GM12878 (cell line): ENCODE measurements at regions not wholly inside any gene's neighbourhood (a gene's known extent, or its start where the extent isn't known, plus 50 kb on each side); places are given as distances from the start of the nearest gene placed in this dataset.

Experiments used
- ATAC-seq: fragments of 200-7000 bp; cut with Tn5 transposase; 3 replicates; pipeline ENCODE4 v1.9.1; 2020; ENCODE audit warnings: mild to moderate bottlenecking, moderate library complexity
- BruUV-seq: library from RNA; stranded (reverse); fragments of 400-500 nt; replicated peaks from 2 replicates; lab custom pipeline; 2021; lab: Mats Ljungman, UMichigan
- CTCF ChIA-PET: fragments of 300-600 bp; sonication (Branson Sonifier 250); formaldehyde crosslinking; extraction: SDS; loops from one replicate; lab custom pipeline; 2021; ENCODE audit warnings: inconsistent platforms; lab: Yijun Ruan, JAX
- POLR2A ChIA-PET: fragments of 350-600 bp; formaldehyde crosslinking; extraction: SDS; loops from one replicate; lab custom pipeline; 2021; ENCODE audit warnings: inconsistent platforms; lab: Charles Lee
- RAD21 ChIA-PET: fragments of 300-600 bp; sonication (Branson Sonifier 250); formaldehyde crosslinking; loops from one replicate; lab custom pipeline; 2023; ENCODE audit warnings: antibody characterized with exemption; ENCODE audit not compliant: unreplicated experiment; lab: Charles Lee
- SMC1A ChIA-PET: fragments of 300-600 bp; sonication (Branson Sonifier 250); formaldehyde crosslinking; loops from one replicate; lab custom pipeline; 2023; ENCODE audit not compliant: unreplicated experiment, uncharacterized antibody; lab: Charles Lee
- DNase-seq: peaks from one replicate; pipeline ENCODE4 v3.0.0-alpha.2; 2011; ENCODE audit warnings: low read depth, low spot score
- FAIRE-seq: peaks from 3 replicates; lab custom pipeline; 2011; peaks lifted over from hg19 to GRCh38; lab: Jason Lieb, UNC
- H2AFZ ChIP-seq: 2 replicates; pipeline ENCODE4 v1.6.0; 2011; ENCODE audit warnings: low read depth, low read length, control low read depth; ENCODE audit not compliant: control insufficient read depth
- H3K27ac ChIP-seq: 2 replicates; pipeline ENCODE4 v1.5.1; 2011; ENCODE audit warnings: control low read depth; ENCODE audit not compliant: control insufficient read depth, insufficient read depth
- H3K27me3 ChIP-seq, 2 experiments: replicated peaks in 1 of 2; 2 replicates each; pipeline versions ENCODE4 v1.6.0 to v1.6.1; 2011; ENCODE audit warnings: low read length in 1 of 2; ENCODE audit not compliant: control insufficient read depth in 2 of 2, insufficient read depth in 2 of 2
- H3K36me3 ChIP-seq, 2 experiments: 2 replicates each; pipeline ENCODE4 v1.5.1; 2011; ENCODE audit warnings: low read length in 1 of 2; ENCODE audit not compliant: control insufficient read depth in 2 of 2, insufficient read depth in 2 of 2
- H3K4me1 ChIP-seq: 2 replicates; pipeline ENCODE4 v1.6.1; 2011; ENCODE audit warnings: mild to moderate bottlenecking, low read length, moderate library complexity, mixed read lengths; ENCODE audit not compliant: control insufficient read depth, insufficient read depth
- H3K4me2 ChIP-seq: 2 replicates; pipeline ENCODE4 v1.6.0; 2011; ENCODE audit warnings: control low read depth; ENCODE audit not compliant: control insufficient read depth, insufficient read depth
- H3K4me3 ChIP-seq: fragments of 200-600 bp; sonication (generic); 2 replicates; pipeline ENCODE4 v1.5.1; 2016
- H3K79me2 ChIP-seq: 2 replicates; pipeline ENCODE4 v1.6.0; 2011; ENCODE audit warnings: low read length; ENCODE audit not compliant: control insufficient read depth, insufficient read depth
- H3K9ac ChIP-seq: 2 replicates; pipeline ENCODE4 v1.8.0; 2011; ENCODE audit warnings: low read length, control low read depth, mixed read lengths; ENCODE audit not compliant: control insufficient read depth, insufficient read depth
- H3K9me3 ChIP-seq: replicated peaks from 3 replicates; pipeline ENCODE4 v1.5.1; 2011; ENCODE audit warnings: mild to moderate bottlenecking, low read length; ENCODE audit not compliant: control insufficient read depth, insufficient read depth
- H4K20me1 ChIP-seq: 2 replicates; pipeline ENCODE4 v1.6.0; 2011; ENCODE audit not compliant: control insufficient read depth, insufficient read depth
- EED ChIP-seq: sonication (generic); IDR thresholded peaks from 2 replicates; pipeline ENCODE4 v1.6.1; 2016; ENCODE audit warnings: antibody characterized with exemption, low read depth
- HDAC2 ChIP-seq: fragments of 200-600 bp; sonication (generic); IDR thresholded peaks from 2 replicates; pipeline ENCODE4 v1.6.1; 2017
- IRF4 ChIP-seq: IDR thresholded peaks from 2 replicates; pipeline ENCODE4 v1.6.1; 2011; ENCODE audit warnings: low read depth, low read length
- JUND ChIP-seq: IDR thresholded peaks from 2 replicates; pipeline ENCODE4 v1.6.1; 2012; ENCODE audit warnings: low read depth, mild to moderate bottlenecking, low read length, improper control_type of control experiment, moderate library complexity
- KDM1A ChIP-seq: fragments of 200-600 bp; sonication (generic); IDR thresholded peaks from 2 replicates; pipeline ENCODE4 v1.6.1; 2016; ENCODE audit warnings: borderline replicate concordance
- NR2C1 ChIP-seq: fragments of 450-650 bp; IDR thresholded peaks from 2 replicates; pipeline ENCODE4 v1.6.1; 2017; ENCODE audit warnings: antibody characterized with exemption, mild to moderate bottlenecking, moderate library complexity
- RFX5 ChIP-seq: IDR thresholded peaks from 2 replicates; pipeline ENCODE4 v1.6.1; 2011; ENCODE audit warnings: low read depth, low read length, improper control_type of control experiment
- SP1 ChIP-seq: IDR thresholded peaks from one replicate; pipeline ENCODE4 v1.6.1; 2011; ENCODE audit warnings: low read depth, low read length
- SREBF1 ChIP-seq: IDR thresholded peaks from 2 replicates; pipeline ENCODE4 v1.6.1; 2012; ENCODE audit warnings: mild to moderate bottlenecking, low read length
- SUZ12 ChIP-seq: fragments of 200-600 bp; sonication (generic); IDR thresholded peaks from one replicate; pipeline ENCODE4 v1.6.1; 2018; ENCODE audit warnings: antibody characterized with exemption, mild to moderate bottlenecking; ENCODE audit not compliant: unreplicated experiment
- WGBS: methylation state at CpG from one replicate; pipeline ENCODE4 v1.1.6; 2016; ENCODE audit warnings: low lambda C conversion rate; ENCODE audit not compliant: insufficient replicate concordance, insufficient coverage; ENCODE audit errors: missing lambda C conversion rate; 5-methylcytosine and 5-hydroxymethylcytosine counted together
- in situ Hi-C: fragments of 300-500 bp; cut with MboI; formaldehyde crosslinking; loops from 9 replicates; pipeline ENCODE4 v1.14.3; 2018; ENCODE audit warnings: mixed read lengths
- intact Hi-C: fragments of 100-400 bp; cut with micrococcal nuclease; formaldehyde crosslinking; loops from one replicate; pipeline ENCODE4 v1.14.2; 2022; ENCODE audit not compliant: unreplicated experiment
- TF ChIP-seq, protein P1 (sequence below): fragments of 450-650 bp; conservative IDR thresholded peaks from 2 replicates; pipeline ENCODE4 v1.6.1; 2017; ENCODE audit warnings: mild to moderate bottlenecking, moderate library complexity
- TF ChIP-seq, protein P2 (sequence below): fragments of 450-650 bp; formaldehyde crosslinking; IDR thresholded peaks from 2 replicates; pipeline ENCODE4 v1.4.0; 2020; ENCODE audit warnings: mild to moderate bottlenecking, moderate library complexity
- TF ChIP-seq, protein P3 (sequence below): IDR thresholded peaks from 2 replicates; pipeline ENCODE4 v1.6.1; 2012; ENCODE audit warnings: improper control_type of control experiment, low read depth, low read length; ENCODE audit not compliant: insufficient replicate concordance
- TF ChIP-seq, protein P4 (sequence below): IDR thresholded peaks from 2 replicates; pipeline ENCODE4 v1.6.1; 2011; ENCODE audit warnings: low read depth, mild to moderate bottlenecking, low read length, moderate library complexity, borderline replicate concordance; ENCODE audit errors: extremely low read depth

DNA sequence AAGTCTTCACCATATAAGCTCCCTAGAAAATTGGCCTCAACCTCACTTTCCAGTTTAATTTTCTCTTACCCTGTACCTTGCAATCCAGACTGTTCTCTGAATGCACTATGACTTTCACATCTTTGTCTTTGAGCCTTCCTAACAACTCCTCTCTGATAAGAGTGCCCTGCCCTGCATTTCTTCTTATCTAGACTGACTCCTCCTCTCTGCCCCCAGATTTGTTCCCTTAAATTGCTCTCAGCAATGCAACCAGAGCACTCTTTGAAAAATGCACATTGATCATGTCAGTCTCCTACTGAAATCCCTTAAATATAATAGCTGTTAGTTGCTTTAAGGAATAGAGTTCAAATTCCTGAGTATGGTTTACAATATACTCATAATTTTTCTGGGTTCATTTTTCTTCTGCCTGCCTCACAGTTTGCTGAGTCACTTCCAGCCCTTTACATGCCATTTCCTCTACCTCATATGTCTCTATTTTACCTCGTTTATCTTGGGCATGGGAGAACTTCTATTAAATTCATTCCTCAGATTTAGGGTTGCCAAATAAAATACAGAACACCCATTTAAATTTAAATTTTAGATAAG is 582.7 kb upstream of the AADAT start:
- Histone ChIP-seq H3K27ac (no peak overlapping the region), H3K36me3 (no peaks in the 10 kb centered on the region), H3K4me1 (no peaks in the 10 kb centered on the region), H3K79me2 (no peaks in the 10 kb centered on the region), H3K4me3 (no peak overlapping the region), H3K9ac (no peak overlapping the region), H3K9me3 (no peaks in the 10 kb centered on the region; the same call in 2 of the 3 replicates), H3K4me2 (no peak overlapping the region), H3K27me3 (no peaks in the 10 kb centered on the region), H2AFZ (no peak overlapping the region), H4K20me1 (no peaks in the 10 kb centered on the region)
- in situ Hi-C loops (no loop called here), intact Hi-C loops (no loop called here)
- POLR2A ChIA-PET, result no interaction called here
- FAIRE-seq (no peak), DNase-seq (no peak), ATAC-seq (no peak)
- BruUV-seq, result no TSS peak
- RAD21 ChIA-PET, result no interaction called here
- SMC1A ChIA-PET, result interaction anchor here (1.0 kb wide), 1 partner anchor 13 kb away, joined by 3 read pairs; no protein-coding TSS in a partner anchor
- WGBS, result 6% methylated on average over 1 of the region's 1 CpG
- CTCF ChIA-PET, result interaction anchor here (0.7 kb wide), 1 partner anchor 30 kb away, joined by 3 read pairs; no protein-coding TSS in a partner anchor
- TF ChIP-seq RFX5 (no peak), HDAC2 (no peak), KDM1A (no peak), NR2C1 (no peak), IRF4 (no peak), EED (no peak), SREBF1 (no peak), SP1 (no peak), SUZ12 (no peak), JUND (no peak)
- TF ChIP-seq, protein P1, sequence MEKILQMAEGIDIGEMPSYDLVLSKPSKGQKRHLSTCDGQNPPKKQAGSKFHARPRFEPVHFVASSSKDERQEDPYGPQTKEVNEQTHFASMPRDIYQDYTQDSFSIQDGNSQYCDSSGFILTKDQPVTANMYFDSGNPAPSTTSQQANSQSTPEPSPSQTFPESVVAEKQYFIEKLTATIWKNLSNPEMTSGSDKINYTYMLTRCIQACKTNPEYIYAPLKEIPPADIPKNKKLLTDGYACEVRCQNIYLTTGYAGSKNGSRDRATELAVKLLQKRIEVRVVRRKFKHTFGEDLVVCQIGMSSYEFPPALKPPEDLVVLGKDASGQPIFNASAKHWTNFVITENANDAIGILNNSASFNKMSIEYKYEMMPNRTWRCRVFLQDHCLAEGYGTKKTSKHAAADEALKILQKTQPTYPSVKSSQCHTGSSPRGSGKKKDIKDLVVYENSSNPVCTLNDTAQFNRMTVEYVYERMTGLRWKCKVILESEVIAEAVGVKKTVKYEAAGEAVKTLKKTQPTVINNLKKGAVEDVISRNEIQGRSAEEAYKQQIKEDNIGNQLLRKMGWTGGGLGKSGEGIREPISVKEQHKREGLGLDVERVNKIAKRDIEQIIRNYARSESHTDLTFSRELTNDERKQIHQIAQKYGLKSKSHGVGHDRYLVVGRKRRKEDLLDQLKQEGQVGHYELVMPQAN, result no peak
- TF ChIP-seq, protein P2, sequence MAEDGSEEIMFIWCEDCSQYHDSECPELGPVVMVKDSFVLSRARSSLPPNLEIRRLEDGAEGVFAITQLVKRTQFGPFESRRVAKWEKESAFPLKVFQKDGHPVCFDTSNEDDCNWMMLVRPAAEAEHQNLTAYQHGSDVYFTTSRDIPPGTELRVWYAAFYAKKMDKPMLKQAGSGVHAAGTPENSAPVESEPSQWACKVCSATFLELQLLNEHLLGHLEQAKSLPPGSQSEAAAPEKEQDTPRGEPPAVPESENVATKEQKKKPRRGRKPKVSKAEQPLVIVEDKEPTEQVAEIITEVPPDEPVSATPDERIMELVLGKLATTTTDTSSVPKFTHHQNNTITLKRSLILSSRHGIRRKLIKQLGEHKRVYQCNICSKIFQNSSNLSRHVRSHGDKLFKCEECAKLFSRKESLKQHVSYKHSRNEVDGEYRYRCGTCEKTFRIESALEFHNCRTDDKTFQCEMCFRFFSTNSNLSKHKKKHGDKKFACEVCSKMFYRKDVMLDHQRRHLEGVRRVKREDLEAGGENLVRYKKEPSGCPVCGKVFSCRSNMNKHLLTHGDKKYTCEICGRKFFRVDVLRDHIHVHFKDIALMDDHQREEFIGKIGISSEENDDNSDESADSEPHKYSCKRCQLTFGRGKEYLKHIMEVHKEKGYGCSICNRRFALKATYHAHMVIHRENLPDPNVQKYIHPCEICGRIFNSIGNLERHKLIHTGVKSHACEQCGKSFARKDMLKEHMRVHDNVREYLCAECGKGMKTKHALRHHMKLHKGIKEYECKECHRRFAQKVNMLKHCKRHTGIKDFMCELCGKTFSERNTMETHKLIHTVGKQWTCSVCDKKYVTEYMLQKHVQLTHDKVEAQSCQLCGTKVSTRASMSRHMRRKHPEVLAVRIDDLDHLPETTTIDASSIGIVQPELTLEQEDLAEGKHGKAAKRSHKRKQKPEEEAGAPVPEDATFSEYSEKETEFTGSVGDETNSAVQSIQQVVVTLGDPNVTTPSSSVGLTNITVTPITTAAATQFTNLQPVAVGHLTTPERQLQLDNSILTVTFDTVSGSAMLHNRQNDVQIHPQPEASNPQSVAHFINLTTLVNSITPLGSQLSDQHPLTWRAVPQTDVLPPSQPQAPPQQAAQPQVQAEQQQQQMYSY (CRISPR knock-in tag), result no peak
- TF ChIP-seq, protein P3, sequence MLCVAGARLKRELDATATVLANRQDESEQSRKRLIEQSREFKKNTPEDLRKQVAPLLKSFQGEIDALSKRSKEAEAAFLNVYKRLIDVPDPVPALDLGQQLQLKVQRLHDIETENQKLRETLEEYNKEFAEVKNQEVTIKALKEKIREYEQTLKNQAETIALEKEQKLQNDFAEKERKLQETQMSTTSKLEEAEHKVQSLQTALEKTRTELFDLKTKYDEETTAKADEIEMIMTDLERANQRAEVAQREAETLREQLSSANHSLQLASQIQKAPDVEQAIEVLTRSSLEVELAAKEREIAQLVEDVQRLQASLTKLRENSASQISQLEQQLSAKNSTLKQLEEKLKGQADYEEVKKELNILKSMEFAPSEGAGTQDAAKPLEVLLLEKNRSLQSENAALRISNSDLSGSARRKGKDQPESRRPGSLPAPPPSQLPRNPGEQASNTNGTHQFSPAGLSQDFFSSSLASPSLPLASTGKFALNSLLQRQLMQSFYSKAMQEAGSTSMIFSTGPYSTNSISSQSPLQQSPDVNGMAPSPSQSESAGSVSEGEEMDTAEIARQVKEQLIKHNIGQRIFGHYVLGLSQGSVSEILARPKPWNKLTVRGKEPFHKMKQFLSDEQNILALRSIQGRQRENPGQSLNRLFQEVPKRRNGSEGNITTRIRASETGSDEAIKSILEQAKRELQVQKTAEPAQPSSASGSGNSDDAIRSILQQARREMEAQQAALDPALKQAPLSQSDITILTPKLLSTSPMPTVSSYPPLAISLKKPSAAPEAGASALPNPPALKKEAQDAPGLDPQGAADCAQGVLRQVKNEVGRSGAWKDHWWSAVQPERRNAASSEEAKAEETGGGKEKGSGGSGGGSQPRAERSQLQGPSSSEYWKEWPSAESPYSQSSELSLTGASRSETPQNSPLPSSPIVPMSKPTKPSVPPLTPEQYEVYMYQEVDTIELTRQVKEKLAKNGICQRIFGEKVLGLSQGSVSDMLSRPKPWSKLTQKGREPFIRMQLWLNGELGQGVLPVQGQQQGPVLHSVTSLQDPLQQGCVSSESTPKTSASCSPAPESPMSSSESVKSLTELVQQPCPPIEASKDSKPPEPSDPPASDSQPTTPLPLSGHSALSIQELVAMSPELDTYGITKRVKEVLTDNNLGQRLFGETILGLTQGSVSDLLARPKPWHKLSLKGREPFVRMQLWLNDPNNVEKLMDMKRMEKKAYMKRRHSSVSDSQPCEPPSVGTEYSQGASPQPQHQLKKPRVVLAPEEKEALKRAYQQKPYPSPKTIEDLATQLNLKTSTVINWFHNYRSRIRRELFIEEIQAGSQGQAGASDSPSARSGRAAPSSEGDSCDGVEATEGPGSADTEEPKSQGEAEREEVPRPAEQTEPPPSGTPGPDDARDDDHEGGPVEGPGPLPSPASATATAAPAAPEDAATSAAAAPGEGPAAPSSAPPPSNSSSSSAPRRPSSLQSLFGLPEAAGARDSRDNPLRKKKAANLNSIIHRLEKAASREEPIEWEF, result no peak
- TF ChIP-seq, protein P4, sequence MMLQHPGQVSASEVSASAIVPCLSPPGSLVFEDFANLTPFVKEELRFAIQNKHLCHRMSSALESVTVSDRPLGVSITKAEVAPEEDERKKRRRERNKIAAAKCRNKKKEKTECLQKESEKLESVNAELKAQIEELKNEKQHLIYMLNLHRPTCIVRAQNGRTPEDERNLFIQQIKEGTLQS, result no peak
